Motor neuron (in vitro differentiated cells): ENCODE measurements at regions not wholly inside any gene's neighbourhood (a gene's known extent, or its start where the extent isn't known, plus 50 kb on each side); places are given as distances from the start of the nearest gene placed in this dataset.
A peak's percentile ranks its signal among the peaks of the same experiment; 100 is the strongest.

ENCODE experiments used
- ATAC-seq, 8 experiments: fragments of 200-7000 bp; cut with Tn5 transposase; replicated peaks in 6 of 8; 2 replicates each; pipeline ENCODE4 v1.8.0; 2021; ENCODE audit warnings: mild to moderate bottlenecking in 8 of 8, moderate library complexity in 8 of 8
- H3K27ac ChIP-seq, 2 donors: fragments of 250-450 bp; sonication (Bioruptor Pico); 2 replicates each; pipeline ENCODE4 v1.9.0; 2021; ENCODE audit warnings: antibody characterized with exemption in 2 of 2, mild to moderate bottlenecking in 2 of 2, moderate library complexity in 1 of 2
- H3K4me1 ChIP-seq, 2 donors: fragments of 250-450 bp; sonication (Bioruptor Pico); replicated peaks in 1 of 2; 2 replicates each; pipeline ENCODE4 v1.6.1; 2021; ENCODE audit warnings: antibody characterized with exemption in 2 of 2, mild to moderate bottlenecking in 2 of 2, moderate library complexity in 1 of 2
- H3K4me3 ChIP-seq, 5 donors: fragments of 250-450 bp; sonication (Bioruptor Pico); 2 replicates each; pipeline ENCODE4 v1.9.0; 2021; ENCODE audit warnings: antibody characterized with exemption in 5 of 5, mild to moderate bottlenecking in 5 of 5, moderate library complexity in 4 of 5
- WGBS, 10 experiments: fragments of 450-650 bp; shearing (Covaris generic); methylation state at CpG; one replicate each; pipeline ENCODE4 v1.0.0; 2022; 5-methylcytosine and 5-hydroxymethylcytosine counted together
- in situ Hi-C, 9 experiments: fragments of 400-800 bp; cut with MboI; loops; one replicate each; pipeline ENCODE4 v1.15.0; 2021; ENCODE audit warnings: low sequenced_read_pairs in 9 of 9, low pct_unique_long_range_greater_than_20kb in 2 of 9; ENCODE audit not compliant: unreplicated experiment in 9 of 9

- 0 to 92% (median 52%) methylated on average over 1 to 3 of the region's 19 CpGs; no CpG with 5 or more reads in 5 of the 10 experiments for WGBS, 10 experiments
- ATAC-seq = peak in 4 of 8 experiments; percentile 18 to 67 (median 42)
- Histone ChIP-seq H3K27ac (no peak overlapping the region), H3K4me3 (no peak overlapping the region), H3K4me1 (peaks cover 5 to 7% of the 10 kb centered on the region in 2 donors)
- in situ Hi-C loops = no loop called here
Measured at GRCh38 chr3:13149330-13150108, 76.3 kb upstream of the IQSEC1 start.

- 56 to 60% methylated on average over 1 to 3 of the region's 13 CpGs; no CpG with 5 or more reads in 8 of the 10 experiments for WGBS, 10 experiments
- in situ Hi-C loops = no loop called here
- ATAC-seq = peak in 5 of 8 experiments; percentile 38 to 74 (median 53)
- peaks cover 5 to 7% of the 10 kb centered on the region in 2 donors for H3K4me1 ChIP-seq
- no peak overlapping the region for H3K4me3 ChIP-seq
- H3K27ac ChIP-seq = peak overlapping the region in 1 of 2 donors; percentile 25
Measured at GRCh38 chr3:13148561-13149329, 75.5 kb upstream of the IQSEC1 start.

GRCh38 chr3:13148126-13148525, 74.9 kb upstream of the IQSEC1 start:
- no peak overlapping the region for H3K4me3 ChIP-seq
- in situ Hi-C loops = no loop called here
- WGBS, 10 experiments = 0 to 85% (median 20%) methylated on average over 1 to 5 of the region's 8 CpGs; no CpG with 5 or more reads in 5 of the 10 experiments

GRCh38 chr3:13147344-13147743, 74.1 kb upstream of the IQSEC1 start:
- Histone ChIP-seq H3K27ac (no peak overlapping the region), H3K4me1 (peaks cover 5 to 7% of the 10 kb centered on the region in 2 donors), H3K4me3 (no peak overlapping the region)
- ATAC-seq = no peak
- 0 to 100% (median 60%) methylated on average over 1 to 3 of the region's 4 CpGs; no CpG with 5 or more reads in 5 of the 10 experiments for WGBS, 10 experiments
- in situ Hi-C loops = no loop called here

More at GRCh38 chr3:13148126-13148525, 74.9 kb upstream of the IQSEC1 start:
- H3K27ac ChIP-seq = no peak overlapping the region
- H3K4me1 ChIP-seq = peaks cover 5 to 7% of the 10 kb centered on the region in 2 donors
- ATAC-seq = no peak

GRCh38 chr3:13146643-13147143, 73.5 kb upstream of the IQSEC1 start:
- WGBS, 10 experiments = 20 to 94% (median 76%) methylated on average over 2 to 4 of the region's 9 CpGs; no CpG with 5 or more reads in 5 of the 10 experiments
- in situ Hi-C loops = no loop called here
- H3K4me1 ChIP-seq = peaks cover 5 to 10% of the 10 kb centered on the region in 2 donors
- ATAC-seq = no peak
- no peak overlapping the region for H3K4me3 ChIP-seq
- H3K27ac ChIP-seq = no peak overlapping the region

GRCh38 chr3:13145826-13146642, 72.8 kb upstream of the IQSEC1 start:
- WGBS, 10 experiments = 20 to 100% (median 78%) methylated on average over 1 to 9 of the region's 16 CpGs; no CpG with 5 or more reads in 1 of the 10 experiments
- H3K4me1 ChIP-seq = peaks cover 5 to 13% of the 10 kb centered on the region in 2 donors
- H3K27ac ChIP-seq = no peak overlapping the region
- in situ Hi-C loops = no loop called here
- ATAC-seq = no peak
- no peak overlapping the region for H3K4me3 ChIP-seq

- in situ Hi-C loops = no loop called here
- Histone ChIP-seq H3K4me3 (no peak overlapping the region), H3K27ac (no peak overlapping the region), H3K4me1 (peaks cover 5 to 13% of the 10 kb centered on the region in 2 donors)
- 19 to 100% (median 60%) methylated on average over 1 to 4 of the region's 14 CpGs; no CpG with 5 or more reads in 3 of the 10 experiments for WGBS, 10 experiments
- ATAC-seq = peak in 1 of 8 experiments; percentile 53
Measured at GRCh38 chr3:13145131-13145825, 72.0 kb upstream of the IQSEC1 start.

GRCh38 chr3:13144163-13145023, 71.2 kb upstream of the IQSEC1 start:
- in situ Hi-C loops = no loop called here
- Histone ChIP-seq H3K4me3 (no peak overlapping the region), H3K27ac (no peak overlapping the region), H3K4me1 (peaks cover 5 to 14% of the 10 kb centered on the region in 2 donors)
- WGBS, 10 experiments = 27 to 90% (median 80%) methylated on average over 1 to 12 of the region's 25 CpGs; no CpG with 5 or more reads in 1 of the 10 experiments
- peak in 2 of 8 experiments; percentile 29 to 33 for ATAC-seq

- no peak for ATAC-seq
- Histone ChIP-seq H3K27ac (no peak overlapping the region), H3K4me3 (no peak overlapping the region), H3K4me1 (peaks cover under 1 to 9% of the 10 kb centered on the region in 2 donors)
- WGBS, 10 experiments = 8 to 87% (median 60%) methylated on average over 2 to 4 of the region's 7 CpGs; no CpG with 5 or more reads in 3 of the 10 experiments
- in situ Hi-C loops = no loop called here
Measured at GRCh38 chr3:13143381-13144004, 70.3 kb upstream of the IQSEC1 start.

- 20 to 100% (median 55%) methylated on average over 1 to 6 of the region's 9 CpGs; no CpG with 5 or more reads in 2 of the 10 experiments for WGBS, 10 experiments
- H3K4me3 ChIP-seq = no peak overlapping the region
- peaks cover 4 to 16% of the 10 kb centered on the region in 2 donors for H3K4me1 ChIP-seq
- ATAC-seq = no peak
- H3K27ac ChIP-seq = no peak overlapping the region
- in situ Hi-C loops = no loop called here
Measured at GRCh38 chr3:13142552-13143380, 69.5 kb upstream of the IQSEC1 start.
